Tibial nerve (tissue), 4 donors: ENCODE measurements at regions not wholly inside any gene's neighbourhood (a gene's known extent, or its start where the extent isn't known, plus 50 kb on each side); places are given as distances from the start of the nearest gene placed in this dataset.

Source experiments
- DNase-seq, 2 donors: peaks; one replicate each; pipeline ENCODE4 v3.0.0-alpha.2; 2019; ENCODE audit warnings: low spot score in 2 of 2
- H3K27ac ChIP-seq, 4 donors: fragments of 200-600 bp; sonication (generic) in 3 of 4; one replicate each; pipeline ENCODE4 v1.5.1; 2017 to 2019; ENCODE audit warnings: mild to moderate bottlenecking in 1 of 4
- H3K27me3 ChIP-seq, 2 donors: fragments of 200-600 bp; sonication (generic) in 1 of 2; one replicate each; pipeline versions ENCODE4 v1.5.1 to v1.6.0; 2017 to 2019
- H3K36me3 ChIP-seq, 3 donors: fragments of 200-600 bp; sonication (generic); one replicate each; pipeline ENCODE4 v1.5.1; 2018 to 2019
- H3K4me1 ChIP-seq, 4 donors: fragments of 200-600 bp; sonication (generic) in 3 of 4; one replicate each; pipeline ENCODE4 v1.5.1; 2017 to 2019
- H3K4me3 ChIP-seq, 4 donors: fragments of 200-600 bp; sonication (generic) in 3 of 4; one replicate each; pipeline ENCODE4 v1.5.1; 2017 to 2019; ENCODE audit warnings: mild to moderate bottlenecking in 1 of 4, moderate library complexity in 1 of 4
- H3K9me3 ChIP-seq, 4 donors: fragments of 200-600 bp; sonication (generic) in 3 of 4; one replicate each; pipeline ENCODE4 v1.5.1; 2017 to 2019
- EP300 ChIP-seq, 2 donors: sonication (generic); formaldehyde crosslinking; IDR thresholded peaks; one replicate each; pipeline ENCODE4 v1.6.1; 2017; ENCODE audit warnings: antibody characterized with exemption in 2 of 2, mild to moderate bottlenecking in 1 of 2
- POLR2A ChIP-seq, 2 donors: fragments of 450-650 bp; IDR thresholded peaks; one replicate each; pipeline ENCODE4 v1.6.1; 2017; ENCODE audit warnings: antibody characterized with exemption in 2 of 2, mild to moderate bottlenecking in 2 of 2, moderate library complexity in 2 of 2
- WGBS, 2 donors: methylation state at CpG; one replicate each; pipeline ENCODE4 v1.1.5; 2018; 5-methylcytosine and 5-hydroxymethylcytosine counted together
- TF ChIP-seq, protein P1 (sequence below), 5 experiments: fragments of 200-600 bp in 3 of 5; fragments of 450-650 bp in 2 of 5; sonication (generic) in 3 of 5; IDR thresholded peaks; one replicate each; pipeline ENCODE4 v1.5.1; 2016 to 2019; ENCODE audit warnings: antibody characterized with exemption in 5 of 5, mild to moderate bottlenecking in 3 of 5, moderate library complexity in 2 of 5

DNA sequence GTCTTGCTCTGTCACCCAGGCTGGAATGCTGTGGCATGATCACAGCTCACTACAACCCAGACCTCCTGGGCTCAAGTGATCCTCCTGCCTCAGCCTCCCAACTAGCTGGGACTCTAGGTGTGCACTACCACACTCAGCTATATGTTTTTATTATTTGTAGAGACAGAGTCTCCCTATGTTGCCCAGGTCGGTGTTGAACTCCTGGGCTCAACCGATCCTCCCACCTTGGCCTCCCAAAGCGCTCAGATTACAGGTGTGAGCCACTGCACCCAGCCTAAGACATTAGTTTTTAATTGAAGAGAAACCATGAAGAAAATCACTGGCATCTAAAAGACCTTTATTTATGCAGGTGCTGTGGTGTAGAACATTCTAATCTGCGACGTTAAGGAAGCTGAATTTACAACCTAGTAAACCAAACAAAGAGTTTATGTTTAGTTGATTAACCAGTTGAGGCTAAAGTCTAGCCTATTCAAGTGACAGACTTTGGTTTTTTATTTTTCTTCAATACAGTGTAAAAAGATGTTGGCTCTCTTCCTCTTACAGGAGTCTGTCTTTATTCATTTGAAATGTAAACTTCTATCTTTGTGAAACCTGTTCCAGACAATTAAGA lies 52.5 kb upstream of the NBL1 start:
- no peaks in the 10 kb centered on the region for H3K36me3 ChIP-seq
- DNase-seq: no peak
- H3K9me3 ChIP-seq: no peaks in the 10 kb centered on the region
- WGBS, 2 donors: 53 to 58% methylated on average over 5 of the region's 5 CpGs
- H3K4me1 ChIP-seq: peaks cover 0 to 9% (median 4%) of the 10 kb centered on the region in 4 donors
- H3K27ac ChIP-seq: no peak overlapping the region
- no peaks in the 10 kb centered on the region for H3K27me3 ChIP-seq
- TF ChIP-seq, protein P1, sequence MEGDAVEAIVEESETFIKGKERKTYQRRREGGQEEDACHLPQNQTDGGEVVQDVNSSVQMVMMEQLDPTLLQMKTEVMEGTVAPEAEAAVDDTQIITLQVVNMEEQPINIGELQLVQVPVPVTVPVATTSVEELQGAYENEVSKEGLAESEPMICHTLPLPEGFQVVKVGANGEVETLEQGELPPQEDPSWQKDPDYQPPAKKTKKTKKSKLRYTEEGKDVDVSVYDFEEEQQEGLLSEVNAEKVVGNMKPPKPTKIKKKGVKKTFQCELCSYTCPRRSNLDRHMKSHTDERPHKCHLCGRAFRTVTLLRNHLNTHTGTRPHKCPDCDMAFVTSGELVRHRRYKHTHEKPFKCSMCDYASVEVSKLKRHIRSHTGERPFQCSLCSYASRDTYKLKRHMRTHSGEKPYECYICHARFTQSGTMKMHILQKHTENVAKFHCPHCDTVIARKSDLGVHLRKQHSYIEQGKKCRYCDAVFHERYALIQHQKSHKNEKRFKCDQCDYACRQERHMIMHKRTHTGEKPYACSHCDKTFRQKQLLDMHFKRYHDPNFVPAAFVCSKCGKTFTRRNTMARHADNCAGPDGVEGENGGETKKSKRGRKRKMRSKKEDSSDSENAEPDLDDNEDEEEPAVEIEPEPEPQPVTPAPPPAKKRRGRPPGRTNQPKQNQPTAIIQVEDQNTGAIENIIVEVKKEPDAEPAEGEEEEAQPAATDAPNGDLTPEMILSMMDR (IDR thresholded peaks at IDR 0.05): no peak
- TF ChIP-seq POLR2A (IDR thresholded peaks at IDR 0.05) (no peak), EP300 (IDR thresholded peaks at IDR 0.05) (no peak)
- H3K4me3 ChIP-seq: no peak overlapping the region

DNA sequence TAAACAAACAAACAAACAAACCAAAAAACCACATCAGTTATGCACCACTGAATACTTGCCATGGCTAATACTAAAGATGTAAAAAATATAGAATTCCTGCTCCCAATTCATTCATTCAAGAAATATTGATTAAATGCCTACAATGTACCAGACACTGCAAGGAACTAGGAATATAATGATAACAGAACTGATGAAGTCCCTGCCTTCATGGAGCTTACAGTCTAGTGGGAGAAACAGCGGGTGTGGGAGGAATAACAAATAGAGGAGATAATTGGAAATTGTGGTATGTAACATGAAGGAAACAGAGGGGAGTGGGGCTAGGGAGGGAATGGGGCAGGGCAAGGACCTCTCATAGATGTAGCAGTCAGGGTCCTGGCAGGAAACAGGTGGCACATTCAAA lies 58.6 kb upstream of the NBL1 start:
- 89 to 97% methylated on average over 1 of the region's 1 CpG for WGBS, 2 donors
- Histone ChIP-seq H3K36me3 (no peaks in the 10 kb centered on the region), H3K4me3 (no peak overlapping the region), H3K27ac (no peak overlapping the region), H3K9me3 (no peaks in the 10 kb centered on the region), H3K27me3 (no peaks in the 10 kb centered on the region), H3K4me1 (no peaks in the 10 kb centered on the region)
- TF ChIP-seq EP300 (IDR thresholded peaks at IDR 0.05) (no peak), POLR2A (IDR thresholded peaks at IDR 0.05) (no peak)
- TF ChIP-seq, protein P1 (IDR thresholded peaks at IDR 0.05): no peak
- no peak for DNase-seq

DNA sequence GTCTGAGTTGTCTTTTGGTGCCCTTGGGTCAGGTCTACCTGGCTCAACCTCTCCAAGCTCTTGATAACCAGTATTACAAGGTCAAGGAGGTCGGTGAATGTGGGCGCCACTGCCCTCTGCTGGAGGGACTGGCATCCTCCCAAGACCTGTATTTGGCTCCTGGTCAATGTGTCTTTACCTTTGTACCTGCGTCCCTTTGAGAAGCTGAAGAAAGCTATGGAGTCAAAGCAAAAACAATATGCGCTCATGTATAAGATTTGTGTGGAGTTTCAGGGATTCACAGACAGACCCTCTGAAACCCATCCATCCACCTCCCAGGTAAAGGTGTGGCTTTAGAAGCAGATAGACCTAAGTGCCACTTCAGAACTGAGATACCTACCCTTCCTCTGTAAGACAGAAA lies 61.8 kb upstream of the NBL1 start:
- peak in 1 of 2 donors; percentile 34 for DNase-seq

GRCh38 chr1:19581381-19581780 lies 62.7 kb upstream of the NBL1 start:
- Histone ChIP-seq H3K27ac (no peak overlapping the region), H3K4me3 (no peak overlapping the region), H3K27me3 (no peaks in the 10 kb centered on the region), H3K4me1 (no peaks in the 10 kb centered on the region), H3K9me3 (no peaks in the 10 kb centered on the region), H3K36me3 (no peaks in the 10 kb centered on the region)
- TF ChIP-seq EP300 (IDR thresholded peaks at IDR 0.05) (no peak), POLR2A (IDR thresholded peaks at IDR 0.05) (no peak)
- TF ChIP-seq, protein P1 (IDR thresholded peaks at IDR 0.05): no peak
- no peak for DNase-seq
- 94 to 95% methylated on average over 7 of the region's 7 CpGs for WGBS, 2 donors

More for the DNA sequence above, 61.8 kb upstream of the NBL1 start:
- Histone ChIP-seq H3K4me3 (no peak overlapping the region), H3K9me3 (no peaks in the 10 kb centered on the region), H3K4me1 (no peaks in the 10 kb centered on the region), H3K27me3 (no peaks in the 10 kb centered on the region), H3K27ac (no peak overlapping the region), H3K36me3 (no peaks in the 10 kb centered on the region)
- WGBS, 2 donors: 34 to 38% methylated on average over 4 of the region's 4 CpGs
- TF ChIP-seq, protein P1 (IDR thresholded peaks at IDR 0.05): peak in 4 of 5 experiments; percentile 32 to 57 (median 42)
- TF ChIP-seq EP300 (IDR thresholded peaks at IDR 0.05): no peak

DNA sequence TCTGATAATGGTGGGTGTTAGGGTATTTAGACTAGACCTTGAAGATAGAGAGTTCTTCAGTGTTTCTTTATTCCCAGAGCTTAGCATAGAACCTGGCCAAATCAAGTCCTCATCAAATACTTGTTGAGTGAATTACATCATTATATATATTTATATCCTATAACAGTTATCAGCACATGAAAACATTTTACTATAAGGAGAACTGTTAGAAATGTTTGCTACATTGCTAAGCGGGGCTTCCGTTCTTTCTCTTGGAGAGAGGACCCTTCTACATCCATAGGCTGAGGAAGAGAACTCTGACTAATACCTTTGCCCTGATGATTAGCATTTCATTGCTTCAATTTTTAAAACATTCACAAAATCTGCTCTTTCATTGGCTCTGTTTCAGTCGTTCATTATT lies 66.5 kb upstream of the NBL1 start:
- H3K27me3 ChIP-seq: no peaks in the 10 kb centered on the region
- no peak overlapping the region for H3K27ac ChIP-seq
- H3K36me3 ChIP-seq: no peaks in the 10 kb centered on the region
- 73 to 80% methylated on average over 3 of the region's 3 CpGs for WGBS, 2 donors
- H3K9me3 ChIP-seq: no peaks in the 10 kb centered on the region
- H3K4me3 ChIP-seq: no peak overlapping the region
- TF ChIP-seq, protein P1 (IDR thresholded peaks at IDR 0.05): no peak
- TF ChIP-seq POLR2A (IDR thresholded peaks at IDR 0.05) (no peak), EP300 (IDR thresholded peaks at IDR 0.05) (no peak)
- no peak for DNase-seq
- no peaks in the 10 kb centered on the region for H3K4me1 ChIP-seq
